HuH-7 (cell line): ENCODE measurements at regions not wholly inside any gene's neighbourhood (a gene's known extent, or its start where the extent isn't known, plus 50 kb on each side); places are given as distances from the start of the nearest gene placed in this dataset.
"Not testable (repeated sequence)": the region's sequence is repeated elsewhere in the genome, so short reads cannot be mapped to it uniquely, and the experiment has no call there.

Experiments
- DNase-seq: peaks from one replicate; pipeline ENCODE4 v3.0.0; 2011; ENCODE audit warnings: low spot score

DNA sequence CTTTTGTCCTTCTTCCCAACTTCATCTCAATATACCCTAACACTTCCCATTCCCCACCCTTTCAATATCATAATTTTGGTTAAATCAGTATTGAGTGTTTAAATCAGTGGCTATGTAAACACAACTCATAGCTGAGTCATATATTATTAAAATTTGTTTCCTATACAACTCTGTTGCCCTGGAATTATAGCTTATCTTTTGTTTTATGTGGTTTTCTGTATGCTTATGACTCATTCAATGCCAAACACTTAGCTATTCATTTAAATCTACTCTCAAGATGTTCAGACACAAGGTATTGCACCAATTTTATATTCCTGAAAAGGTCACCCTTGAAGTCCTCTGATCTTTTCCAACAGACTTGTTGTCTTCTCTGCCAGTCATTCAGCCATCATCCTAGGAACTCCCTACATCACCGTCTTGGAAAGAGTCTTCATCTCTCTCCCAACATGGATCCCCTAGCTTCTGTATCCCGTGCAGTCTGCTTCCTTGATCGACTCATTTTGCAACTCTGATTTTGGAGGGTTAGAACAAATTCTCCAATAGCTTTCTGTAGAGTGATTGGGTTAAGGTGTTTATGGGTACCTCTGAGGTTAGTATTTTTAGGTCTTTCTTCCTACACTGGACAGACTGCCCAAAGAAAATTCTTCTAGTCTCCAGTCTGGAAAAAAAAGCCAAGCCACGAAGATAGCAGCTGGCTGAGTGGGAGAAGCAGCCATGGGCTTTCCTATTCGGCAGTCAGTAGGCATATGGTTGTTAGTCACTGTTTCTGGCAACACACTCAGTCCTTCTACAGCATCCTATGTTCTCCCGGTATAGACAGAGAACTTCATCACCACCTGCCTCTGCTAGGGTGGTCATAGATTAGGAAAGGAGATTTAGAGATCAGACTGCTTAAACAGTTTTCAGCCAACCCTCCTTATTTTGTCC is 102.1 kb downstream of the CRPPA start:
- DNase-seq = no peak

DNA sequence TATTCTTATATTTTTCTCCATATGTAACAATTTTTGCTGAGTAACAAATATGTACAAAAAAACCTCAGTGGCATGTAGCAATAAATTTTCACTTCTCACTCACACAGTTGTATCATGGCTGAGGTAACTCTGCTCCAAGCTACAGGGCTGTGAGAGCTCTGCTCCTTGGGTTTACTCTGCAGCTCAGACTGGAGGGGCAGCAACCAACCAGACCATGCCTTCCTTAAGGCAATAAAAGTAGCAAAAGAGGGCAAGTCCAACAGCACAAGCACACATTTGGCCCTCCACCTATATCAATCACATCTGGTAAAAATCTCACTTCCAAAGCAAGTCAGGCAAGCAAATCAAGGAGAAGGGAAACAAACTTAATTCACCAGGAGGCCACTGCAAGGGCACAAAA is 102.9 kb downstream of the CRPPA start:
- DNase-seq = no peak

DNA sequence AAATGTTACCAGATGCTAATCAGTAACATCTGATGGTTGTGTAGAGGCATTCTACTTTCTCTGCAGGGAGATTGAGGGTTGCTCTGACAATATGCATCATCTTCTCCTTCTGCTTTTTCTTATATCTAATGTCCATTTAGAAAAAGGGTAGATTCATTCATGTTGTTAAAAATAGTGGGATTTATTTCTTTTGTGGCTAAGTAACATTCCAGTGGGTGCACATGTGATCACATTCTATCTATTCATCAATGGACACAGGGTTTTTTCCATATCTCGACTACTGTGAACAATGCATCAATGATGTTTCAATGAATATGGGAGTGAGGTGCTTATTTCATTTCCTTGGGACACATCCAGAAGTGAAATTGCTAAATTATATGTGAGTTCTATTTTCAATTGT is 103.9 kb downstream of the CRPPA start:
- DNase-seq = no peak

DNA sequence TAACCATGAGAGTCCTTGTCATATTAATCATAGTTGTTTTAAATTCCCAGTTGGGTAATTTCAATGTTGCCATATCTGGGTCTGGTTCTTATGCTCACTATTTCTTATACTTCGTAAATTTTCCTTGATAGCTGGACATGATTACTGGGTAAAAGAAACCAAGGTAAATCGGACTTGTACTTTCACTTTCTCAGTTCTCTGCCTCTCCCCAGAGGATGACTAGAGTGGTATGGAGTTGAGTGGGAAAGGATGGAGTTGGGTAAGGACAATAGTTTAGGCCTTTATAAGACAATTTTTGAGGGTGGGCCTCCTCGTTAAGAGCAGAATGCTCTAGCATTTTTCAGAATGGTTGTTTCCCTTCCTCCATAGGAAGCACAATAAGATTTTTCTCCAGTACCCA is 106.1 kb downstream of the CRPPA start:
- DNase-seq = no peak

DNA sequence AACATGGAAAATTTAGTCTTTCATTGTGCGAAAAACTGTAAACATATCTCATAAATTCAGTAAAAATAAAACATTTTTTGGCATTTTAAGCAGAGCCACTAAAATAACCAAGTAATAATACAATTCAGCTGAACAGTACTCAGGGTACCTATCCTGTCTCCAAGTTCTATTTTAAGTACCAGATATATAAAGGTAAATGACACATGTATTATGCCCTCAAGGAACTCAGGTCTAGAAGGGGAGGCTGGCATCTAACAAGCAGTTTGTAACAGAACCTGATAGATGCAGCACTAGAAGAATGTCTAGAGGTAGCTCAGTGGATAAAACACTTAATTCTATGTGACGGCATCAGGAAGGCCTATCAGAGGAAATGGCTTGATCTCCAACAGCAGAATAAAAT is 112.2 kb downstream of the CRPPA start:
- DNase-seq = no peak

DNA sequence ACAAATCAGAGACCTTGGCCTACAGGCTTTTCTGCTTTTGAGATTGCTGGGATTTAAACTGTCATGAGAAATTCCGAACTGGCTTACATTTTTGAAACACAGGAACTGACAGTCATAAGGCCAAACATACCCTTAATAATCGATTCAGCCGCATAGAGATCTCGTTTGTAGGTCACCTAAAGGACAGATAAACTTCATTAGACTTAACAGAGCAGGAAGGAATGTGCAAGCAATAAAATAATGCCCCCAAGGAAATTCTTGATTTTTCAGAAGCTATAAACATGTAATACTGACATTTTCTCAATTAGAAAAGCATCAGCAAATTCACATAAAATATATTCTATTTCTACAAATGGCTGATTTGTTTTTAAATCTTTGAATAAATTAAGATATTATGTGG is 120.0 kb downstream of the CRPPA start:
- DNase-seq = no peak

DNA sequence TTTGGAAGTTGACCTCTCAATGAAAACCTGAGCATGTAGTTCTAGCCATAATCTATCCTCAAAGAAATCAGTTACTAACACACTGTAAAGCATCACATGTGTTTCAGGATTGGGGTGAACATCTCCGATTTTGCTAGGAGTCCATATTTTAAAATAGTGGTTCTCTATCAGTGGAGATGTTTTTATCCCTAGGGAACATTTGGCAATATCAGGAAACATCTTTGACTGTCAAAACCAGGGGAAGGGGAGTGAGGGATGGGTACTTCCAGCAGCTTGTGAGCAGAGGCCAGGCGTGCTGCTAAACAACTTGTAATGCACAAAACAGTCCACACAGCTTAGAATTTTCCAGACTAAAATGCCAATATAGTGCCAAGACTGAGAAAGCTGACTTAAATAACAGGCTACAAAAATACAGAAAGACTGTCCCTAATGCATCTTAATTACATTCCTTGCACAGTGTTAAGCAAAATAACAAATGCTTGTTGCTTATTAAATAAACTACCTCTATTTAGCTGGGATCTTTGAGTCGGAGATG is 120.9 kb downstream of the CRPPA start:
- DNase-seq = no peak

DNA sequence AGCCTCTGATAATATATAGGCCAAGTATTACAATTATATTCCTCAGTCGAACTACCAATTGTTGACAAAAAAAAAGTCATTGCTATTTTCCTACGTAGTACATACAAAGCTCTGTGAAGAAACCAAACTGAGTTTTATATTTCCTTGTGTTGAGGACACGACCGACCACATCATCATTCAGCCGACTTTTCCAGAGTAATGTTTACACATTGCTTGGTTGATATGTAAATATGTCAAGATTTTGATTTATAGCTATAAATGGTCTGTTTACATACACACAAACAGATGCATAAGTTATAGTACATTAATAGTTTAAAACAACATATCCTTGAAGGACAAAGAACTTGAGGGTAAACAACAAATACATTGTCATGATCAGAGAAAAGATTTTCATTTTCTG is 121.5 kb downstream of the CRPPA start:
- DNase-seq = no peak

DNA sequence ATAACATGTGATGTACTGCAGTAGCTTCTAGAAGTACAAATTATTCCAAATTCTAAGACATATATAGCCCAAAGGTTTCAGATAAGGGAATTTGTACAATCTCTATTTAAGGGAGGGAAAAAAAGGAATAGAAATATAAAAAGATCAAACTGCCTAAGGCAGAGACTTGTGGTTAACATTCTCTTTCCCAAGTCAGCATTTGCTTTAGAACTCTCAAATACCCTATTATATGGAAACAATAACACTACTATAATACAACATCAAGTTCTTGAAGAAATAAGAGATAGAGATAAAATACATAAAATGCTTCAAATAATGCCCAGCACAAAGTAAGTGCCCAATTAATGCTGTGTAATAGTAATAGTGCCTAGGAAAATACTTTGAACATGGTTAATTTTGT is 123.1 kb downstream of the CRPPA start:
- DNase-seq = no peak

DNA sequence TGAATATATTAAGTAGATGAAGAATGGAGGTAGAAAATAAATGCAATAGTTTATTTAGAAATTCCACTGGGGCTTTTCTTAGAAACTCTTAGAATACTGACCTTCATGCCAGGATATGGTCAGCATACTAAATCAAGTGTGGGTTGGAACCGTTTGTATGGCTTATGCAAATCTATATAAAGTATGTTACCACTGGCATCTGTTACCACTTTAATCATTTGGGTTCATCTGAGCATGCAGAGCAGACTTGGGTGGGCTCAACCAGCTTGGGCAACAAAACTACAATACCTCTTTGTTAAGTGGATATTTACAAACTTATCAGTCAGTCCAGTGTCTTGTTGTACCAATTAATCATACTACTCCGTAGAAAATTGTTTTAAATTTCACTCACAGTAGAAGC is 125.8 kb downstream of the CRPPA start:
- no peak for DNase-seq

DNA sequence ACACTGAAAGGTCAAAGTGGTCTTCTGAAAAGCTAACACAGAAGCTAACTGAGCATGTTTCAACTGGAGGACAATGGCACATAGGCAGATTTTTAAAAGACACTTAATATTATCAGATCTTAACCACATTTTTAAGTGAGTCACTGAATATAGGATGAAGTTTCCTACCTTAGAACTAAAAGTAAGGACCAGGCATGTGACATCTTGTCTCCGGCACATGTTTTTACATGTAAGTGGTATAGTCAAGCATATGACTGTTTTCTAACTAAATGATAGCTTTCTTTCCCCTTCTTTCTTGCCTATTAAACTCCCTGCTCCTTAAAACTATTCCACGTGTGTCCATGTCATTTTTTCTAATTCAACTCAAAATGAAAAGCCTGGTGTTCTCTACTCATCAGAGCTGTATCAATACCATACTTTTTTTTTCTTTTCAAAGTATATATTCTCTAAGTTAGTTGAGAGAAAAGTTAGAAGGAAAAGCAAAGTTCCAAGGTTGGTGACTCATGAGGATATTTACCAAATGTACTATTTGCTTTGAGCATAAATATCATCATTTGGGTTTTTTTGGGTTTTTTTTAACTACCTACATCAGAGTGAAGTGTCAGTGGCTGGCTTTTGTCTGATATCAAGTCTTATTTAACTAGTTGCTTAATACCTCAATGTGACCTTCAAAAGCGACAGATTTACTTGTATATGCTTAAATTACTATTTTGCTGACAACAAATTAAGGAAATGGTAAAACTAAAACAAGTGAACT is 127.5 kb downstream of the CRPPA start:
- no peak for DNase-seq

DNA sequence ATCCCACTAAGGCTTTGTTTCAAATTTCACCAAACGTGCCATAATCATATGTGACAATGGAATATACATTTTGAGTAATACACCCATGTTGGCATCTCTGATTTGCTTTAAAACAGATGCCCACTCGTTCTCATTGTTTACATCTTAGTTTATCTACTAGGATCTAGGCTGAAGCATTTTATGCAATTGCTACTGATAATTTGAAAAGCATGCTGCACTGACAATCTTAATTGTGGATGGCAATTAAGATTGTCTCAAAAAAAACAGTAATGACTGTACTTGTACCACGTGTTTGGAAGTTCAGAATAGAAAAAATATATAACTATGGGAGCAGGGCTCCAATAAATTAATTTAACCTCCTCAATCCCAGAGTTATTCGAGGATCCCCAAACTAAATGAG is 136.8 kb downstream of the CRPPA start:
- DNase-seq = no peak

DNA sequence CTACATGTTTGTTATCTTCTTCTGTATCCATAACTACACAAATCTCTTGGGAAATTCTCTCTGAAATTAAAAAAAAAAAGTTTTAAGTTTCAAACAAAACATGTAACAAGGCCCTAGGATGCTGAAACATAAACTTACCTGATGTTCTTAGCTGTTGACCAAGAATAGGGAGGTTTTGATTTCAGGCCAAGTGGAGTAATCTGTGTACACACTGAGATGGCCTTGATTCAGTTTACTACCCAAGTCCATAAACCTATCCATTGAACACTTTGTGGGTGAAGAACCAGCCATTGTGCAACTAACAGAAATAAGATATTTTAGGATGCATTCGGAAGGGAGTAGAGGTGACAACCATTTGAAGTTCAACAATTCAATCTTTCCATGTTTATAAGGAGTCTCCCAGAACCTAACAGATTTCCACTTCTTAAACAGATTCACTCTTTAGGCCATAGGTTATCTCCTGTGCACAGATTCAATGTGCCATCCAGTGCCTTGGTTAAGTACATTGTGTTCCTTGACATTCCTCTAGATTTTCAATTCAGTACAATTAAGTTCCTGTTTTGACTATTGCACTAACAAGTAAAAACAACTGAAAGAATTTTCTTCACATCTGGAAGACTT is 143.1 kb downstream of the CRPPA start:
- peak; percentile 12 for DNase-seq

DNA sequence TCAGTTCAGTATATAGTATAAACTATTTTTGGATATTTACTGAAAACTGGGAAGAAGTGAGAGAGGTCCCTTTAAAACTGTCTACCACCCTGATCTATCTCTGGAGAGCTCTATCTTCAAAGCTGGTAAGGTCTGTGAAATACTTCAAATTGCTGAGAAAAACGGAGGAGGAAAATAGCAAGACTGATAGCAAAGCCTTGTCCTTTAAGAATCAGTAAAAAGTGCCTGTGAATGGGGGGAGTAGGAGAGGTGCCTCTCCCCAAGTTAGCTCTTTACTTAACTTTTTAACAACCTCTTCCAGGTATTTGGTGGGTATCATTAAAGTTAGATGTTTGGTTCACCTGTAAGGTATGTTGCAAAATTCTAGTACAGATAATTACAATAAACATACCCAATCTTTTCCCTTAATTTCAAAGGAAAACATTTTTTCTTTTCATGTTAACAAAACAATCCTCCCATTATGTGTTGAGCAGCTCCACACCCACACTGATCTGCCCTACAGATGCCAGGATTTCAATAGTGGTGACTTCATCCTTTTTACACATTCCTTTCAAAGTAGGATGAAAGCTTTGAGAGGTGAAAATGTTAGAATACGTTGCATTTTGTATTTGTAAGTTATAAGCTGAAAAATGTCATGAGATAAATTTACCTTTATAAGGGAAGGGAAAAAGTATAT is 149.2 kb downstream of the CRPPA start:
- DNase-seq = no peak

DNA sequence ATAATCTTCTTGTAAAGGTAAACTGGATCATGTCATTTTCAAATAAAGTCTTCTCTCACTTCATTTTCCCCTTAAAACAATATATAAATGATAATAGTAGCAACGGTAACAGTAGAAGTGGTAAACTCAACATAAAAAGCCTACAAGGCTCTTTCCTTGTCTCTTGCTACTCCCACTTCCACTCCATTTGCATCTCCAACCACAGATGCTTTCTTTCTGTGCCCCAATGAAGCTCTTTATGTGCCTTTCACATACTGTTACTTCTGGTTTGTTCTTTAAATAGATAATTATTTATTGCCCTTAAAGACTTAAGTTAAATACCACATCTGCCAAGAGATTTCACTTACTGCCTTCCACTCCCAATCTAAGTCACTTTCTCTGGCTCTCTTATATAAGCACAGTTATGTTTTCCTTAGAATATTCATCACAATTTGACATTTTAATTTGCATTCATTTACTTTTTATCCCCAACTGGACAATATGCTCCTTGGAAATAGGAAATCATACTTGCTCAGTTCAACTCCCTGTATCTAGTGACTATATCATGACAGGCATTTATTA is 149.9 kb downstream of the CRPPA start:
- no peak for DNase-seq

DNA sequence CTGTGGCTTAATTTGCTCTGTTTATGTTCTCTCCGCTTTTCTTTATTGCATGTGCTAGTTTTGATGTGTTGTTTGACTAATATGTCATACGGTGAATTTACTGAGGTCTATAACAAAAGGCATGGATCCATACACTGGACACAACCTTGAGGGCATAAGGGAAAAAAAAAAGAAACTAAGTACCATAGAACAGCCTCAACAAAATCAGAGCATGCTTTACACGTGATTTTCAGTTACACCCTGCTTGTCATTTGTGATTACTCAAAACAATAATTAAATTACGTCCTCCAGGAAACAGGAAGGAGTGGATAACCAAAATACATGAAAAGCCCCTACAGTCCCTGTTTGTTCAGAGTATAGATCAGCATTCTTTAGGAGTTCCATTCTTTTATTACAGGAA is 150.5 kb downstream of the CRPPA start:
- DNase-seq = no peak

DNA sequence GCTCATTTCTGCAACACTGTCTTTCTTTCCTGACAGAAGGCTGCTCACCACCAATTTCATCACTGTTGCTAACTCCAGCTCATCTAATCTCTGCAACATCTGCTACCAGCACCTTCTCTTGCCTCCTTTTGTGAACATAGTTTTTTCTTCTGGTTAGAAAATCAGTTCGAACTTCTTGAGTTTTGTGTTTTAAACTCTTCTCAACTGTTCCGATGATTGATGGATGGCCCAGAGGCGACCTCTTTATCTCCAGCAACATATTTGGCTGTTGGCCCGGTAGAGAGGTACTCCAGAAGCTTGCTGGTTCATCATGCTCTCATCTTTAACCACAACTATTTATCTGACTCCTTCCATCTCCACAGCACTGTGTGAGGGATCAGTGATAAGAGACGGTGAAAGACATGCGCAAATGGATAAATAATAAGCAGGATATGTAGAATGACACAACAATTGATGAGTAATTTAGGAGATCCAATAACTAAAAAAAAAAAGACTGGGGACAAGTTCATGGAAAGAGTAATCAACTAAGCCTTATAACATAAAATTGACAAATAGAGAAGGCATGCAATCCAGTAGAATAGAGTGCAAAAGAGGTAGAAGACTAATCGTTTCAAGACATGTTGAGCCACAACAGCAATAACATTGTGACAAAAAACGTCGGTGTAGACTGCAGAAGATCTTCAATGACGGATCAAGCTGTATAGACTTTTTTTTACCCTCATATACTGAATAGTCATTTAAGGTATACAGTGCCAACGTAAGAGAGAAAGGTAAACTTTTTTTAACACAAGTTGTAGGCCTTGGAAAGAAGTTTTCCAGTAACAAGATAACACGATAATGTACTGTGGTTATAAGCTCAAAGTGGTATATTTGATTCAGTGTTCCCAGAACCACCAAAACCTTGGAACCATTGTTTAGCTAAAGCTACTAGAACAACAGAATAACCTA is 152.2 kb downstream of the CRPPA start:
- DNase-seq = no peak

DNA sequence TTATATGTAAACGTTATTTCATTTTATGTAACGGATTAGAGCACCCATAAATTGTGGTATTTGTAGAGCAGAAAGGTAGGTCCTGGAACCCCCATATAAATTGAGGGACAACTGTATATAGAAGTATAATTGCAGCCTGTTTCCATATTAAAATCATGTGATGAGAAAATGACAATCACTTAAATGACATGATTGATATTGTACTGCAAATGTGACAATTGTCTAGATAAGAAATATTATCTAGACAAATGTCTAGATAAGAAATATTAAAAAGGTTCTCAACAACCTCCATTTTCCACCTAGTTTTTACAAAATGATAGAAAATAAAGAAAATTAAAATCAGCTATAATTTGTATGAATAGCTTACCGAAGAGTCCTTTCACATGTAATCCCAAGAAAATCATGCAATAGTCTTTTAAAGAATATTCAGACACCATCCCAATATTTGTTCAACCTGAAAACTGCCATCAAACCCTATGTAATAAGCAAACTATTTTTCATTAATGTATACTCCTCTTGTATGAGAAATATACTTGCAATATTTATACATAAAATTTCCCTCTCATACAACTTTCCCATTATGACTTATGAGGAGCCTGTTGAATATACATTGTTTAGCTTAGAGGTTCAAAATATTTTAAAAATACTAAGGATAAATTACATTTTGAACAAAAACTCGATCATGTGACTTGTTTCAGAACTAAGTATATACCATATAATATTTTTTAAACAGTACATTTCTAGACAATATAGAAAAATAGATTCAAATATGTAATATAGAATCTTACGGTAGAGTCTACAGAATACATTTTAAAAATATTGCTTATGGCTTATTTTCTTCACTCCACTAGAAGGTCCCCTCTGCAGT is 153.2 kb downstream of the CRPPA start:
- DNase-seq = no peak

DNA sequence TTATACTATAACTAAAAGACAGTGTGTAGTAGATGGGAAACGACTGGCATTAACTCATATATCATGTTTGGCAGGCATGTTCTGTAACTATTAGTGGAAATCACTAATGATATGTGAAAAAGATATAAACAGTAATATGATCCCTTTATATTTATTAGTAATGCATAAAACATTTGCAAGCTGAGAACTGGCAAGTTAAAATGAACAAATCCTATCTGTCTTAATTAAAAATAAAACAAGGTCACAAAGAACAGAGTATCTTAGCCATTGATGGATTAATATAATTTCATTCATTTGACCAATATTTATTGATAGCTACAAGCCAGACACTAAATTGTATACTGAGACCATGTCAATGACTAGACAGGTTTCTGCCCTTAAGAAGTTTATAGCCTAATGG is 154.5 kb downstream of the CRPPA start:
- DNase-seq = no peak

DNA sequence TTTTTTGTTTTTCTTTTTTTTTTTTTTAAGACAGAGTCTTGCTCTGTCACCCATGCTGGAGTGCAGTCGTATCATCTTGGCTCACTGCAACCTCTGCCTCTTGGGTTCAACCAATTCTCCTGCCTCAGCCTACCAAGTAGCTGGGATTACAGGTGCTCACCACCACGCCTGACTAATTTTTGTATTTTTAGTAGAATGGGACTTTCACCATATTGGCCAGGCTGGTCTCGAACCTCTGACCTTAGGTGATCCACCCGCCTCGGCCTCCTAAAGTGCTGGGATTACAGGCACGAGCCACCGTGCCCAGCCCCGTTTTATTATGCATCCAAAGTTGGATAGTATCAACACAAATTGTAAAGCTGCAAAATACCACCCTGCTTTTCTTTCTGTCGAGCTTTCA is 154.9 kb downstream of the CRPPA start:
- not testable (repeated sequence) for DNase-seq
